GM20431 (cell line): ENCODE measurements at regions not wholly inside any gene's neighbourhood (a gene's known extent, or its start where the extent isn't known, plus 50 kb on each side); places are given as distances from the start of the nearest gene placed in this dataset.

Source experiments
- in situ Hi-C: fragments of 300-500 bp; cut with MseI, MboI; formaldehyde crosslinking; loops from one replicate; pipeline ENCODE4 v1.15.0; 2020; ENCODE audit warnings: low sequenced_read_pairs; ENCODE audit not compliant: unreplicated experiment

DNA sequence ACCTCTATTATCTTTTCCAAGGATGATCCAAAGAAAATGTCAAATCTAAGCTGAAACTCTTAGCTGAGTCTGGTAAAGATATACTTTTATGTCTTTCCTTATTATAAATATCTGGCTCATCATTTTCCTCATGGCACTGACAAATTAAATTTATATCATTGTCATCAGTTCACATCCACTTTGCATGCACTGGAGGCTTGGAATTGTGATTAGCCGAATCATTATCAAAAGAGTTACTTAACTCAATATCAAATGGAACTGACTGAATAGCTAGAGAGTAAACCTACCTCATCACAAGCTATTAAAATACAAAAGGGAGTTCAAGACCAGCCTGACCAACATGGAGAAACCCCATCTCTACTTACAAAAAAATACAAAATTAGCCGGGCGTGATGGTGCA lies 713.9 kb upstream of the MARCKS start:
- in situ Hi-C loops = no loop called here

DNA sequence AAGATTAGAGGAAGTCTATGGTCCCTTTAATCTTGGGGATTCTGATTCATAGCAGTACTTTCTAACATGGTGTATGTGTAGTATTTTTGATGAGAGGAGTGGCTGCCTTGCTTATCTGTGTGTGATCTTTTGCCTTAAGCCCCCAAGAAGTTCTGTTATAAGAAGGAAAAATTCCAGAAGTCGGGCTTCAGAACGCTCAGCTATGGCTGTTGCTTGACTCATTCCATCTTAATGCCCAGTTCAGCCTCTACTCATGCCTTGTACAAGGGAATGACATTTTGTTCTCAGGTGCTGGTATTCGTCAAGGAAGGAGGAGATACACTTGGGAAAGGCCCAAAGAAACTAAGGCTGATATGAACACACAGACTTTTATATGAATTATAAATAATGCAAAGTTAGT lies 713.0 kb upstream of the MARCKS start:
- in situ Hi-C loops = no loop called here

DNA sequence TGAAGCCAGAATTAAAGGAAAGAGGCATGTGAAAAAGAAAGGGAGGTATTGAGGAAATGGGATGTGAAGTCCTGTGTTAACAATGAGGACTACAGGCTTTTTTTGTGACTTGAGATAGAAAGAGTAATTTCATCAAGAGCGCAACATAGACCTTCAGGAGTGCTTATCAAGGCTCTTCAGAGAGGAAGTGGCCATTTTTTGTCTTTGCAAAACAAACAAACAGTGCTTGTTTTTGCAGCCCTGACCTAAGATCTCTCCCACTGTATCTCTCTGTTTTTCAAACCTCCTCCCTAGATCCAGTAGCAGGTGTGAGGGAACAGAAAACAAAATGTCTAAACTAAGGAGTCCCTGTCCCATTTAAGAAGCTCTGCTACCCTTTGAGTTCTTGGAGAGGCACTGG lies 710.3 kb upstream of the MARCKS start:
- in situ Hi-C loops = no loop called here

DNA sequence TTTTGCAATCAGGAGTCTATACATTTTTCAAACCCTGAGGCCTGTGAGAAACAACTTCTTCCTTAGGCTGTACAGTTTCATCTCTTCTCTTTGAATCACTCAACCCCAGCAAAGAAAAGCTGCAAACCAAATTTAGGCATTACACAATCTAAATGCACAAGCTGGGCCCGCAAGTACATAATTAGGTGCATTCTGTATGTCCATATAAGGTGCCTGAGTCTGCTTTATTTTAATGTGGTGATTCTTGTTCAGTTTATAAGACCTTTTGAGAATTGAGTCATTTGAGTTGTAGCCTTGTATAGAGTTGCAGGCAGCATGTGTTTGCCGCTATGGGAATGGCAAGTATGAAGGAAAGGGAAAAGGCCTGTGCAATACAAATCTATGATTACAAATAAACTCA lies 709.6 kb upstream of the MARCKS start:
- in situ Hi-C loops = no loop called here

DNA sequence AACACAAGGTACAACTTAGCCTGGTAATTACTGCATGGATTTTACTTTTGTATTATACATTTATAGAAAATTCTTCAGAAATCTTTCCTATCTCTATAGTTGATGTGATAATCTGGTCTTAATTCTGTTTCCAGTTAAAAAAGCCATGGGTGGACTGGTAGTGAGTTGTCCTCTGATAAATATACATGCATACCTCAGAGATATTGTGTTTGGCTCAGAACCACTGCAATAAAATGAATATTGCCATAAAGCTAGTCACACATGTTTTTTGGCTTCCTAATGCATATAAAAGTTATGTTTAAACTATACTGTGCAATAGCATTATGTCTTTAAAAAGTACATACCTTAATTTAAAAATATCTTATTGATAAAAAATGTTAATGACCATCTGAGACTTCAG lies 708.6 kb upstream of the MARCKS start:
- in situ Hi-C loops = no loop called here

DNA sequence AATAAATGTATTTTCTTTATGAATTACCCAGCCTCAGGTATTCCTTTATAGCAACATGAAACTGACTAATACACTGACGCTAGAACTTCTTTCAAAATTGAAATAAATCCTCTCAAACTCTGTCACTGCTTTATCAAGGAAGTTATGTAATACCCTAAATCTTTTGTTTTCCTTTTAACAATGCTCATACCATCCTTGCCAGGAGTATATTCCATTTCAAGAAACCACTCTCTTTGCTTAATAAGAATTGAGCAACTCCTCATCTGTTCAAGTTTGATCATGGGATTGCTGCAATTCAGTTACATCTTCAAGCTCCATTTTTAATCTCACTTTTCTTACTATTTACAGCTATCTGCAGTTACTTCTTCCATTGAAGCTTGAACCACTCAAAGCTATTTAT lies 707.6 kb upstream of the MARCKS start:
- in situ Hi-C loops = no loop called here

DNA sequence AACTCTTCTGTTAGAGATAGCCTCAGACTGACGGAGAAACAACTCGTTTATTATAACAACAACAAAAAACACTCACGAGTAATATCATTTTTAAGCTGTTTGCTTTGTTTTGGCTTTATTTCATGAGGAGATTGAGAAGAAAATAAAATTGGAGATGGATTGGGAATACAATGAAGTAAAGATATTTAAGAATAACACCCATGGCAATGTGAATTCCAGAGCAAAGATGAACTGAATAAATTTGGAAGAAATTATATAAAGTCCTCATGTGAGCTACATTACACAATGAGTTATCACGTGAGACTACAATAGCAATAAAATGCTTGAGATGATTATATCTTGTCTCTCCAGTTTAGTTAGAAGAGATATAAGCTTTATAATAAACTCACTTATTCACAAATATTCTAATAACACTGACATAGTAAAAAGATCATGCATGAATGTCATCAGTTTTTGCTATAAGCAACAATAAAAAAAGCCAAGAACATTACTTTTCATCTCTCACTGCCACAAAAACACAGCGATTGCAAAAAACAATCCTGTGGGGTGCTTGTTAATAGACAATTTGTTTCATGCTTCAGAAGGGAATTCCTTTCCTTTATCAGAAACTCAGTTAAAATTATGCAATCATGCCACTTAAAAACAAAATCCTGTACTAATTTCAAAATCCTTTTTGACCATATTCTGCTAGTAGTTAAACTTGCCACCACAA lies 696.7 kb upstream of the MARCKS start:
- in situ Hi-C loops = no loop called here

DNA sequence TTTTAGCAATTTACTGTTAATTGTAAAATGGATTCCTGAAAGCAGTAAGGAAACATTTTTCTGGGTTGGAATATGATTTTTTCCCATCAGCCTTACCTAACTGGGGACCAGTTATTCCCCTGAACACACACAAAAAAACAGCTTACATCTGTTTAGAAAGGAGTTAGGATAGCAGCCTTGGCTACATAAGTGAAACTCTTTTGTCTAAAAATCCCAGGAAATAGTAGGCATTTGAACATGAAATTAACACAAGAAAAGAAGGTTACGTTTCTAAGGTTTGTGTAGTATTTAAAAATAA lies 696.2 kb upstream of the MARCKS start:
- in situ Hi-C loops = no loop called here

DNA sequence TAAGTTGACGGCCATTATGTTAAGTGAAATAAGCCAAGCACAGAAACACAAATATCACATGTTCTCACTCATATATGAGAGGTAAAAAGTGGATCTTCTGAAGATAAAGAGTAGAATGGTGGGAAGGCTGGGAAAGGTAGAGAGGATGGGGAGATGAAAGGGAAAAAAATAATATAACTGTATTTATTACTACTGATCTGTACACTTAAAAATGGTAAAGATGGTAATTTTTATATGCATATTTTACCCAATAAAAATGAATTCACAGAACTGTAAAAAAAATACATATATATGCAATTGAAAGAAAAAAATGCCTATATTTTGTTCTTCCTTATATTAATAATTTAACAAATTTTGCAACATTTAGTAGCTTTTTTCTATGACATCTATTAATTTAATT lies 694.4 kb upstream of the MARCKS start:
- in situ Hi-C loops = no loop called here

DNA sequence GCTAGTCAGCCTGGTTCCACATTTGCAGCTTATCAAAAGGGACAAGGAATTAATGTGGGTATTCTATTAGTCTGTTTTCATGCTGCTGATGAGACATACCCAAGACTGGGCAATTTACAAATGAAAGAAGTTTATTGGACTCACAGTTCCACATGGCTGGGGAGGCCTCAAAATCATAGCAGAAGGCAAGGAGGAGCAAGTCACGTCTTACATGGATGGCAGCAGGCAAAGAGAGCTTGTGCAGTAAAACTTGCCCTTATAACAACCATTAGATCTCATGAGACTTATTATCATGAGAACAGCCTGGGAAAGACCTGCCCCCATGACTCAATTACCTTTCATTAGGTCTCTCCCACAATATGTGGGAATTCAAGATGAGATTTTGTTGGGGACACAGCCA lies 689.1 kb upstream of the MARCKS start:
- in situ Hi-C loops = no loop called here

DNA sequence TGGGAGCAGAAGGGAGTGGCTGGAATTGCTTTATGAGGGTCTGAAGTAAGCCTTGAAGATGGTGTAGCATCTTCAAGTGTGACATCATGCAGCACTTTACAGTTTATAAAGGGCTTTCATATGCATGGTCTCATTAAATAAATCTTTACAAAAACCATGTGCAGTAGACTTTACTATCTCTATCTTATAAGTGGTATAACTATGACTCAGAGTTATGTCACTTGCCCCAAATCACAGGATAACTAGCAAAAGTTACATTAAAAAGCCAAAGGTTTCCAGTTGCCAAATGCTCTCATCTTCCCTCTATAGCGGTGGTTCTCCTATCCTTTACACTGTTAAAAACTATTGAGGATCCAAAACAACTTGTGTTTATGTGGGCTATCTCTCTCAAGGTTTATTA lies 687.7 kb upstream of the MARCKS start:
- in situ Hi-C loops = no loop called here

DNA sequence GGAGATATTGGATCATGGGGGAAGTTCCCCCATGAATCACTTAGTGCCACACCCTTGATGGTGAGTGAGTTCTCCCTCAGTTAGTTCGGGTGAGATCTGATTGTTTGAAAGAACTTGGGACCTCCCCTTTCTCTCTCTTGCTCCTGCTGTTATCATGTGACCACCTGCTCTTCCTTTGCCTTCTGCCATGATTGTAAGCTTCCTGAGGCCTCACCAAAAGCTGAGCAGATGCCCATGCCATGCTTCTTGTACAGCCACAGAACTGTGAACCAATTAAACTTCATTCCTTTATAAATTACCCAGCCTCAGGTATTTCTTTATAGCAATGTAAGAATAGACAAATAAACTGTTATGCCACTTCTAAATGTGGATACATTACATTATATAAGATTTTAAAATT lies 686.7 kb upstream of the MARCKS start:
- in situ Hi-C loops = no loop called here

DNA sequence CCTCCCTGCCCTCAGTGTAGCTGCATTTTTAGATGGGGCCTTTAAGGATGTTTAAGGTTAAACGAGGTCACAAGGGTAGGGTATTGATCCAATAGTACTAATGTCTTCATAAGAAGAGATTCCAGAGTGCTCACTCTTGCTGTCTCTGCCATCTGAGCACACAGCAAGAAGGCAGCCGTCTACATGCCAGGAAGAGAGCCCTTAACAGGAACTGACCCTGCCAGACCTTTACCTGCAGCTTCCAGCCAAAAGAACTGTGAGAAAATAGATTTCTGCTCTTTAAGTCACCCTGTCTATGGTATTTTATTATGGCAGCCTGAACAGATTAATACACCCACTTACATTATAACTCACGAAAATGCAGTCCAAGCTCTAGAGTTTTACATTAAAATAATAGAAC lies 685.3 kb upstream of the MARCKS start:
- in situ Hi-C loops = no loop called here

DNA sequence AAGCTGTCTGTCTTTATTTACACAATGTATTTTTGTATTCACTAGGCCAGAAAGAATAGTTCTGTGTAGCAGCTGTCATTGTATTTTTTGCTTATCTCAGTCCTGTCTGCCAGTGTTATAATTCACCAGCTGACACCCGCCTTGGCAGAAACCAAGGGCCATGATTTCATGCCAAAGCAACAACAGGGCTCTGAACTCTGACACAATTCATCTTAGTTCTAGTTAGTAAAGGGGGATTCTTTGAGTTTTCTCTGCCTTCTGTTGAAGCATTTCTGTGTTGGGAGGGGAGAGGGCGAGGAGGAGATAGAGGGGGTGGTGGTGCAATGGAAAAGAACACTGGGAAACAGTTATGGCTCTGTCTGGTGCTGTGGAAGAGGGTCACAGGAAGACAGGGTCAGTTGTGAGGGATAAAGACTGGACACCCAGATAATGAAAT lies 684.6 kb upstream of the MARCKS start:
- in situ Hi-C loops = no loop called here

DNA sequence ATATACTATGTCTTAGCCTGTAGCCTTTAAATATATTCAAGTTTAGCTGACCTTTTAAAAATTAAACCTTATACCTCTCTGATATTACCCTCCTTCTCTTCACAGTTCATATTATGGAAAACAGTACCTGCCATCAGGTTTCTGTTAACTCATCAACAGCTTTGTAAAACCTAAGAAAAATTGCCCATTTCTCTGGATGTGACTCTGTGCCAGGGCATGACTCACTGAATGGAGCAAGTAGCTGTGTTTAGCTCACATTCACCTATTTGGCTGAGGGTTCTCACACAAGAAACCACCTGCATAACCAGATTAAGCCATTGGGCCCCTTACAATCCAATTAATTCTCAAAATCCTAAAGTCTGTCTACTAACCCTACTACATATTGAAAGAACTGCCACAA lies 678.8 kb upstream of the MARCKS start:
- in situ Hi-C loops = no loop called here

DNA sequence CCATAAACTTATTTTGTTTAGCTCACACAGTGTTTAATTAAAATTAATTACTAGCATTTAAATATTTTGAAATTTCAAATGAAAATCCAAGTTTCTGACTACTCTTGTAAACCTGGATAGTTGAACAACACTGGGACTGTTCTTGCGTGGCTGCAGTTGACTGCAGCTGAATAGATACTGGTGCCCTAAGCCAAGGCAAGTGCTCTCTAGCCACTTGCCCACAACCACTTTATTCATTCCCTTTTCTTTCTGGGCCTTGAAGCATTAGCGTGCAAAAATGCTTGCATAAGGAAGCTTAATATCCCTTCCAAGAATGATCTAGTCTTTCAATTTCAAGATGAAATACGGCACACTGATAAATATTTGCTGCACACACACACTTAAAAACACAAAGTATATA lies 676.0 kb upstream of the MARCKS start:
- in situ Hi-C loops = no loop called here

DNA sequence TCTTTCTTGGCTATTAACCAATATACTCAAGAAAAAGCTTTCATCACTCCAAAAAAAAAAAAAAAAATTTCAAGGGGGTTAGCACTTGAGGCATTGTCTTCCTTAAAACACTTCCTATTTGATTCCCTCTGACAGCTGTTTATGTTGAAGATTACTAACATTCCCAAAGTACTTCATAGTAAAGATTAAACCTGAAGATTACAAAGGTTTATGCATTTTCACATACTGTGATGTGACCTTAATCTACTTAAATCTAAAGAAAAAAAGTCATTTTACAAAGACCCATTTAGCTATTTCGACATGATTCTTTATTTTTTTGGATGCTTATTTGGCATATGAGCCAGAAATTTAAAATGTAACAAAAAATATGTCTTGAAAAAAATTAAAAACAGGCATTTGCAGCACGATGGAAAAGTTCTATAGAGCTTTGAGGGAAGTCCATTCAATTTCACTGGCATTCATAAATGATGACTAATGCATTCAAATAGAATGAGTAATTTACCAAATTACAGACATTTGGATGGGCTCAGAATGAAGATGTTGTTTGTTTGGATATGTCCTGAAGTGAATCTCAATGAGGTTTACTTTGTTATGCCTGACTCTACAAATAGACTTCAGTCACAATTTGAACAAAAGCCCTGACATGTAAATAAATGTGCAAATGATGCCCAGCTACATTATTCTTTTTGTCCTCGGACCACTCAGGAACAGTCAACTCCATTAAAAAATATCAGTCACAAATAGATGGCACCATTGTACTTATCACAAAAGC lies 674.6 kb upstream of the MARCKS start:
- in situ Hi-C loops = no loop called here

DNA sequence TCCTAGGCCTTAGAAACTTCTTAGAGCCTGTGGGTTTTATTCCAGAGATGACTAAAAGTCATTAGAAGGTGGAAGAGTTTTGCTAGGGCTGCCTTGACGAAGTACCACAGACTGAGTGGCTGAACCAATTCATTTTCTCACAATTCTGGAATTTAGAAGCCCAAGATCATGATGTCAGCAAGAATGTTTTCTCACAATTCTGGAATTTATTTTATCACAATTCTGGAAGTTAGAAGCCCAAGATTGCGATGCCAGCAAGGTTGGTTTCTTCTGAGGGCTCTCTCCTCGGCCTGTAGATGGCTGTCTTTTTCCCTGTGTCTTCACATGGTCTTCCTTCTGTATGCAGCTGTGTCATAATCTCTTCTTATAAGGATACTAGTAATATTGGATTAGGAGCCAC lies 672.9 kb upstream of the MARCKS start:
- in situ Hi-C loops = no loop called here

DNA sequence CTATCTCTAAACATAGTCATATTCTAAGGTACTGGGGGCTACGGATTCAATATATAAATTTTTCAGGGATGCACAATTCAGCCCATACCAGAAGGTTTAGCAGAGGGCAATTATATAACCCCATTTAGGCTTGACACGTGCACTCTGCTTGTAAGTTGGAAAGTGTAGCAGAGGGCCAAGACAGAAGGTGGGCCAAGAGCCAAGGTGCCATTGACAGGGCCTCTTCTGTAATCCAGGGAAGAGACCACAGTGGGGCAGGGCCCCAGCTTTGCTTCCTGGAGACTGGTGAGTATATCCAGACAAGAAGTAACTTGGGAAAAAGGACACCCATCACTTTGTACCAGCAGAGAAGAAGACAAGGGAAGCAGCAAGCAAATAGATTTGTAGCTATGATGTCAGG lies 672.4 kb upstream of the MARCKS start:
- in situ Hi-C loops = no loop called here

DNA sequence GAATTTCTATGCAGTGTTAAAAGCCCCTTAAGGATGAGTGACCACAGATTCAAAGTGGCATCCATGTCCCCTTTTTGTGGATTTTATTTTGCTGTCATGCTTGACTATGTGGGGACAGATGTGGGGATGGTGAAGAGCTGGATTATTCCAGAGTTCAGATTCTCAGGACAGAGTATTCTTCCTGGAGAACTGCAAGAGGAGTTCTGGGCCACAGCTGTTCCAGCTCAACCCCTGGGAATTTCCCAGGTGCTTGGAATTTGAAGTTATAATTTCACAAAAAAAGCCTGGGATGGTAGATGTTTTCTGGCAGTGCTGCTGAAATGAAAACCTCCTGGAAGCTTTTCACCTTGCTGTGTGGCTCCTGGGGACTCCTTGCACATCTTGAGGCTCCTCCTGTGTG lies 671.8 kb upstream of the MARCKS start:
- in situ Hi-C loops = no loop called here

DNA sequence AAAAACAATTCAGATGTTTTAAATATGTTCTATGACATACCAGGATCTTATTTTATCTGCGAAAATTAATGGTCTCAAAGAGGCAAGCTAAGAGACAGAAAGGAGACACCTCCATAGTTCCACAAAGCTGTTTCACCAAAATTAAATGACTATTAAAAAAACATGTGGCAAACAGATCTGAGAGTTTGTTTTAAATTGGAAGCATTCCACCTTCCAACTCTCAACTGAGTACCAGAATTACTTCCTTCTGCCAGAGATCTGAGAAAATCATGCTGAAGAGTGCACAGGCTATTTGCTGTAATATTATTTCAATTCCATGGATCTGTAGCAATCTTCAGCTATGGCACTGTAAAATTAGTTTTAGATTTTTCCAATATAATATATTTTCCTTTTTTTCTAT lies 669.5 kb upstream of the MARCKS start:
- in situ Hi-C loops = no loop called here

DNA sequence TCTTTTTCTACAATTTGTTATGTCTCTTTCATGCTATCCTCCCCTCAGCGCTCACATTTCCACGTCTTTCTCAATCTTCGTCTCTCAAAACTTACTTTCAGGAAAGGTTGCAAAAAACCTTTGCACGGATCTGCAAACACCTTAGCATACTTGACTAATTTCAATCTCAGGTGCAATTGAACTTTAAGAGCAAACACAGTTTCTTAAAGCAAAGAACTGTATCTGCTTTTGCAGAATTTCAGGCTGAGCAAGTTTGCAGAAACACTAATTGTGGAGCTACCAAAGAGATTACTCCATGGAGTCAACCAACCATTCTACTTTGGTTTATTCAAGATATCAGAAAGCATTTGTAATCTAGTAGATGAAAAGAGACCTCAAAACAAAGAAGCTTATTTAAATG lies 668.2 kb upstream of the MARCKS start:
- in situ Hi-C loops = no loop called here
